Activated gamma-delta T cell treated with Interleukin-2 at 50 U/mL for 16 hours (primary cell): ENCODE measurements at regions not wholly inside any gene's neighbourhood (a gene's known extent, or its start where the extent isn't known, plus 50 kb on each side); places are given as distances from the start of the nearest gene placed in this dataset.
A peak's percentile ranks its signal among the peaks of the same experiment; 100 is the strongest.
"Not testable (repeated sequence)": the region's sequence is repeated elsewhere in the genome, so short reads cannot be mapped to it uniquely, and the experiment has no call there.

Experiments
- DNase-seq: peaks from one replicate; pipeline ENCODE4 v3.0.0-alpha.2; 2020

DNA sequence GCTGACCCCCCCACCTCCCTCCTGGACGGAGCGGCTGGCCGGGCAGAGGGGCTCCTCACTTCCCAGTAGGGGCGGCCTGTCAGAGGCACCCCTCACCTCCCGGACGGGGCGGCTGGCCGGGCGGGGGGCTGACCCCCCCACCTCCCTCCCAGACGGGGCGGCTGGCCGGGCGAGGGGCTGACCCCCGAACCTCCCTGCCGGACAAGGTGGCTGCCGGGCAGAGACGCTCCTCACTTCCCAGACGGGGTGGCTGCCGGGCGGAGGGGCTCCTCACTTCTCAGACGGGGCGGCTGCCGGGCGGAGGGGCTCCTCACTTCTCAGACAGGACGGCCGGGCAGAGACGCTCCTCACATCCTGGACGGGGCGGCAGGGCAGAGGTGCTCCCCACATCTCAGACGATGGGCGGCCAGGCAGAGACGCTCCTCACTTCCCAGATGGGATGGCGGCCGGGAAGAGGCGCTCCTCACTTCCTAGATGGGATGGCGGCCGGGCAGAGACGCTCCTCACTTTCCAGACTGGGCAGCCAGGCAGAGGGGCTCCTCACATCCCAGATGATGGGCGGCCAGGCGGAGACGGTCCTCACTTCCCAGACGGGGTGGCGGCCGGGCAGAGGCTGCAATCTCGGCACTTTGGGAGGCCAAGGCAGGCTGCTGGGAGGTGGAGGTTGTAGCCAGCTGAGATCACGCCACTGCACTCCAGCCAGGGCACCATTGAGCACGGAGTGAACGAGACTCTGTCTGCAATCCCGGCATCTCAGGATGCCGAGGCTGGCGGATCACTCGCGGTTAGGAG, 66.2 kb upstream of the PAPPA2 start:
- DNase-seq: not testable (repeated sequence)

DNA sequence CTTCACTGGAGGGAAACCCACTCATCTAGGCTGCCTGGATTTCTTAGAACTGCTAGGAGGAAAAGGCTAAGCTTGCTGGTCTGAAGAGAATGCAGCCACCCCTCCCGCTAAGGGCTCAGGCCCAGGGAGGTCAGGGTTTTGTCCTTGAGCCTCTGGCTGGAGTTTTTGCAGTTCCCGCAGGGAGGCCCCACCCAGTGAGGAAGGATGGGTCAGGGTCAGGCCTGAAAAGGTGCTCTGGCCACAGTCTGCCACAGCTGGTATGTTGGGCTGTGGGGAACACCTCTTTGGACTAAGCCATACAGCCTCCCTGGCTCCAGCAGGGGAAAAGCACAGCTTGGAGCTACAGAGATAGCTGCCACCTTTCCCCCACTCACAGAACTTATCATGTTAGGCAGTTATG, 71.4 kb upstream of the PAPPA2 start:
- no peak for DNase-seq

DNA sequence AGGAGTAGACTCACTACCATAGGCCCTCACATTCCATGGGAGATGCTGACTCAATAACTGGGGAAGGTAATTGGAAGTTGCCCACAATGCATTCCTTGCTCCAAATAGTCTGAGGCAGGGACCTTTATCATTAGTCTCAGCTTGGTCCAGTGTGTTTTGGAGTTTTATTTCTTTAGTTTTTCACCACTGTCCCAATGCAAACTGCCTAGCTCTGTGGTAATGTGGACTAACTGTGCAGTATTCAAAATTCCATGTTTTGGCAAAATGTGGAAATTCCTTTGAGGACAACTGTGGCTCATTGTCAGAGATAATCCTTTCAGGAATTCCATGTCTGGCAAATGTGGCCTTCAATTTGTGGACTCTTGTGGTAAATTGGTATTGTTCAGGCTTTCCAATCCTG, 78.1 kb upstream of the PAPPA2 start:
- DNase-seq: no peak

DNA sequence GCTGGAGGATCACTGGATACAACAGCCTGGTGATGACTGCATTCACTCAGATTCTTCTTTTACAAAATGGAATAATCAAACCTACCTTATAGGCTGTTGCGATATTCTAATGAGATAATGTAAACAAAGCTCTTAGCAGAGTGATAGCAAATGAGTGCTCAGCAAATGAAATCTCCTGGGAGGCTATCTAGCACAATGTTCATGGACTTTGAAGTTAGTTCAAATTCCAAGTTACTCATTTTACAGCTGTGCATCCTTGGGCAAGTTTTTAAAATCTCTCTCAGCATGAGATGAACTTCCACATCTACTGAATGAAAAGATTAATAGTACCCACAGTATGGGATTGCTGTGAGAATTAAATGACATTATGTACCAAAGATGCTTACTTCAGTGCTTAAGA, 80.8 kb upstream of the PAPPA2 start:
- DNase-seq: no peak

DNA sequence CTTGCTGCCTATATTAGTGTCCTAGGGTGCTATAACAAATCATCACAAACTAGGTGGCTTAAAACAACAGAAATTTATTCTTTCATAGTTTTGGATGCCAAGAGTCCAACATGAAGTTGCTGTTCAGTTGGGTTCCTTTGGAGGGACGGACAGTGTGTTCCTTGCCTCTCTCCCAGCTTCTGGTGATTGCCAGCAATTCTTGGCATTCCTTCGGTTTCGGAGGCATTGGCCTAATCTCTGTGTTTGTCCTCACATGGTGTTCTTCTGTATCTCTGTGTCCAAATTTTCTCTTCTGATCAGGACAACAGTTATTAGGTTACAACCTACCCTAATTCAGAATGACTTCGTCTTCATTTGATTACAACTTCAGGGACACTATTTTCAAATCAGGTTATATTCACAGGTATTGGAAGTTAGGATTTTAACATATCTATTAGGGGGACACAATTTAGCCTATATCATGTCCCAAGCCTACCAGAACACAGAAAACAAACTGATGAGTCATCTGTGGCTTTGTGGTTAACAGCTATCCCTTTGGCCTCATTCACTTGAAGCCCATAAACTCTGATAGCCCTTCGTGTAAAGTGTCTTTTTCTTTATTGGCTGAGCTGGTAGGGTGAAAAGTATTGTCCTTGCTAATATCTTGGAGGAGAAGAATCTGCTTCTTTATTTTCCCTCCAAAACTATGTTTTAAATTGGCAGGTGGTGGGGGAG, 83.2 kb upstream of the PAPPA2 start:
- DNase-seq: no peak

DNA sequence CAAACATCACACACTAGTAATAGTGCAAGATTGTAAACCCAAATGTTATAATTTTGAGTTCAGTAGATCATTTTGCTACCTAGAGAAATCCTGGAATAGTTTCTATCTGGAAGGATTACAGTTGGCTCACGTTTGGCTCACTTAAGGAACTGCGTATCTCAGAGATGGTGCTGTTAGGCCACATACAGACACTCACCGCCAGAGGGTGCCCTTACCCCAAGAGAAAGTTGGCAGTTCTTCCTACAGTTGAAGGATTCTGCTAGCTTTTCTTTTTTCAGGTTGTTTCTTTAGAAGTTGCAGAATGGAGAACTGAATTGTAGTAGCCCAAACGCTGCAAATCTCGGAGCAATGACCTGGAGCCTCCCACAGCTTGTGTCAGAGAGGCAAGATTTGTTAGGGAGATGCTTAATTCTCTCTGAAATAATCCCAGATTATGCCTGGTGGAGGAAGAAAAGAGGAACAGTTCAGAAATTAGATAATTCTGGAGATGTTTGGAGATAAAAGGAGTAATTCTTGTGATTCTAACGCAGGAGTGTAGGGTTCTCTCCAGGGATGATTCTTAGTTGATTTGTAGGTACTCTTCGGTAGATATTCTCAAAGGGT, 87.9 kb upstream of the PAPPA2 start:
- peak; percentile 17 for DNase-seq

DNA sequence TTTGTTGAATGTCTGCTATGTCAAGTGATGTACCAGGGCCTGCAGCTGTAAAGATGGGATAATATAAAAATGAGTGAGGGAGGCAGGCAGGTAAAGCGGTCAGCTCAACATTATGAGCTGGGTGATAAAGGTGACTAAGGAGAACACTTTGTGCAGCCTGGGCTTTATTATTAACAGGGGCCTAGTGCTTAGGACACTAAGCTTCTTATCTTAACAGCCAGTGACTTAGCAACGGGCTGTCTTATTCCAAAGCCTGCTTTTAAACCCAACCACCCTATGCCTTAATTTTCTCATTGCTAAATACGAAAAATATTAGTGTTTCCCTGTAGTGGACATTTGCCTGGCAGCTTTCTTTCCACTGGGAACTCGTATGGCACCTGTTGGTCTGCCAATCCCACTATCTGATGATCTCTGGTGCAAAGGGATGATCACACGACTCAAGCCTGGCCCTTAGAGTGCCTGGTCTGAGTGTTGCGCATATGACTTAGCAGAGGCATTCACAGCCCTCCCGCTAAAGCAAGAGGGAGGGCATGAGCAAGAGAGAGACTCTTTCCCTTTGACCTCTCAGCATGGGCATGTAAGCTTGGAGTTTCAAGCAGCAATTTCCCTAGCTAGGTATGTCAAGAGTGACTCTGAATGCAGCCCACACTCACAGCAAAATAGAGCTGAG, 98.6 kb upstream of the PAPPA2 start:
- no peak for DNase-seq

DNA sequence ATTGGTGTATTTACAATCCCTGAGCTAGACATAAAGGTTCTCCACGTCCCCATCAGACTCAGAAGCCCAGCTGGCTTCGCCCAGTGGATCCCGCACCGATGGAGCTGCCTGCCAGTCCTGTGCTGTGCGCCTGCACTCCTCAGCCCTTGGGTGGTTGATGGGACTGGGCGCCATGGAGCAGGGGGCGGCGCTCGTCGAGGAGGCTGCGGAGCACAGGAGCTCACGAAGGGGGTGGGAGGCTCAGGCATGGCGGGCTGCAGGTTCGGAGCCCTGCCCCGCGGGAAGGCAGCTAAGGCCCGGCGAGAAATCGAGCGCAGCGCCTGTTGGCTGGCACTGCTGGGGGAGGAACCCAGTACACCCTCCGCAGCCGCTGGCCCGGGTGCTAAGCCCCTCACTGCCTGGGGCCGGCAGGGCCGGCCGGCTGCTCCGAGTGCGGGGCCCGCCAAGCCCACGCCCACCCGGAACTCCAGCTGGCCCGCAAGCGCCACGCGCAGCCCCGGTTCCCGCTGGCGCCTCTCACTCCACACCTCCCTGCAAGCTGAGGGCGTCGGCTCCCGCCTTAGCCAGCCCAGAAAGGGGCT, 113.8 kb upstream of the PAPPA2 start:
- not testable (repeated sequence) for DNase-seq

DNA sequence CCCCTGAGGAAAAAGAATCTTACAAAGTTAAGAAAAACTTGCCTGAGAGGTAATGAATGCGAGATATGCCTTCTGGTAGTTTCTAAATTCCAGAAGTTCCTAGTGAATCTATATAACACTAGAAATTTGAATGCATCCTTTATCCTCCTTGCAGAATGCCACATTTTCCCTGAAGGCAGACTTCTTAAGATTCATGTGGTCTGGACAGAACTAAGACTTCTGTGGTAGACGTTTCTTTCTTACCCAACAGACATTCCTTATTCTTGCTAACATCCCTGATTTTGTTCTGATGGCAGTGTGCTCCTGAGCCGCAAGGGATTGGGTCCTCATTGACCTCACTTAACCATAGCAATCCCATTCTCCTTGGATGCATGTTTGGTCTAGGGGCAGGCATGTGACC, 121.3 kb upstream of the PAPPA2 start:
- no peak for DNase-seq

DNA sequence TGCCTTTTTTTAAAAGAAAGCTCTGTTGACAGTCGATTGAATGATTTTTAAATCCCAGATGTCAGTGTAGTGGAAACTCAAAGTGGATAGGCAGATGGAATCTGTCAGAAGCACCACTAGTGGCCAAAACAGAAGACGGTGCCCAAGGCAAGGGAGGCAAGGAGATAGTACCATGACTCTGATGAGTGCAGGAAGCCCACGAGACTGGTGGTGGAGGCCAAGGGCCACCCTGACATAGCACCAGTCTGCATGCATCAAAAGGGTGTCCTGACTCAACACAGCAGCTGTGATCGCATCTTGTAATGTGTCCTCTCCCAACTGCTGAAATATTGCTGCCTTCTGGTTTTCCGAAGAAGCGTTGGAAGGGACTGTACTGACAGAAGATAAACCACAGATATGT, 124.1 kb upstream of the PAPPA2 start:
- DNase-seq: no peak

DNA sequence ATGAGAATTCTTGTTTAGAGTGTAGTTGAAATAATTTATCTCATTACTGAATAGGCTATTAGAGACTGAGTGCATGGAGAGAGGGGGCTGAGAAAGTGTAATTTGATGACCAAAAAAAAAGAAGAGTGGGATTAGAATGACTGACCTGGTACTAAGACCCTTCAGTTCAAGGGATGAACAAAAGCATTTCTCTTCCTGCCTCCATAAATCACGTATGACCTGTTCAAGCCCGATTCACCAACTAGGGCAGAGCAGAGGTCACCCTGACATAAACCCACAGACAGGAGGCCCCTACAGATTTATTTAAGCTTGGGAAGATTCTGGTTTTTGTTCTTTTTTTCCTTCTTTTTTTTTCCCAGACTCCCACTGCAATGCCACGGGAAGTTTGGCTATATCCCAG, 123.7 kb upstream of the COP1 start:
- DNase-seq: no peak

DNA sequence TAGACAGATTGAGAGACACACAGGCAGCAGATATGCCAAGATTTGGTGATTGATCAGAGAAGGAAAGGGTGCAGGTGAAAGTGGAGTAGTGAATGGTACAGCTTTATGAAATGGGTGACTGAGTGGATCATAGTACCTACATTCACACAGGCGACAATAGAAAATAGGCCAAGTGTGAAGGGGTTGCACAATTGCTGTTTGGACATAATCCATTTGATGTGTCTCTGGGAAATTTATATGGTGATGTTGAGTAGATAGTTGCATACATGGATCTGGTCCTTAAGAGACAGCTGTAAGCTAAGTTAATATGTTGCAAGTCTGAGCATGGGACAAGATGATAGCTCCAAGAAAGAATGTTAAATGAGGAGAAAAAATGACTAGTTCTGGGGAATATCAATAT, 118.6 kb upstream of the COP1 start:
- DNase-seq: no peak

DNA sequence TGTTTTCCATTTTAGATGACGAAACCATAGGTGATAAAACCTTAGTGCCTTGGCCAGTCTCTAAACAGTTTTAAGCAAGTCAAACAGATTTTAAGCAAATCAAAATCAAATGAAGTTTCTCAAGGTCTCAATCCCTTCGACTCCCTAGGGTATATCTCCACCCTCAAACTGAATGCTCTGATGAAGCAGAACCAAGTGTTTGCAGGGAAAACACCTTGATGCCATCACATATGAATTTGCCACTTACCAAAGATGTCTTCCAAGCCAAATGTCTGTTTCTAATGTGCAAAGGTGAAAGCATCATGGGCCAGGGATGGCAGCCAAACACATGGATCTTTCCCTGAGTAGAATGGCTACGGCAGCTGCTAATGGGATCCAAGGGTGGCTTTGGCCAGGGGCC, 116.4 kb upstream of the COP1 start:
- no peak for DNase-seq

DNA sequence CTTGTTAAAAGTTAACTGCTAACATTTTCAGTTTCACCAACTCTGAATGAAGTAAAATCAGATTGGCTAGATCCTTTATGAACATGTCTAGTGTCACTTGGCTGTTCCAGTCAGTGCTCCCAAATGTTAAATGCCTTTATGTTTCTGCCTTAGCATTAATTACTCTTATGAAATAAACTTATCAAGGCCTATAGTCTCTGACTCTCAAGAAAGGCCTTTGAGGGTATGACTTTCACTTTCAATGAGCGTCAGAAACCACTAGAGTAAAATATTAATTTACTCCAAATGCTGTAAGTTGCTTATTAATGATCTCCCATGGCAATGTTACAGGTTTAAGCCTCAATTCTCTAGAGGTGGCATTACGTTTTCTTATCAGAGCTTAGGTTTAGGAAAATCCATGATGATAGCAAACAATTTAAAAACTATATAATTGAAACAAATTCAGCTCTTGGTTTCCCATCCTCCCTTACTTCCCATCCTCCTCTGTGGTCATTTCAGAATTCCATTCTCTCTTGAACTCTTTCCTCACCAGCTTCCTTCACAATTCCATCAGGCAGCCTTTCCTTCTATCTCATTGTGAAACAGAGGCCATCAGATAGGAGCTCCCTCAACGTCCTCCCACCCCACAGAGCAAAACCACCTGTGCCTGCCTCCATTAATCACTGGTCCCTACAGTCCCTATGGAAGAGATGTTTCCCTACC, 108.6 kb upstream of the COP1 start:
- no peak for DNase-seq

DNA sequence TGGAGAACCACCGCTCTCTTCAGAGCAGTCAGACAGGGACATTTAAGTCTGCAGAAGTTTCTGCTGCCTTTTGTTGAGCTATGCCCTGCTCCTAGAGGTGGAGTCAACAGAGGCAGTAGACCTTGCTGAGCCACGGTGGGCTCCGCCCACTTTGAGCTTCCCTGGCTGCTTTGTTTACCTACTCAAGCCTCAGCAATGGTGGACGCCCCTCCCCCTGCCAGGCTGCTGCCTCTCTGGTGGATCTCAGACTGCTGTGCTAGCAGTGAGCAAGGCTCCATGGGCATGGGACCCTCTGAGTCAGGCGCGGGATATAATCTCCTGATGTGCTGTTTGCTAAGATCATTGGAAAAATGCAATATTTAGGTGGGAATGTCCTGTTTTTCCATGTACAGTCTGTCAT, 89.5 kb upstream of the COP1 start:
- not testable (repeated sequence) for DNase-seq

DNA sequence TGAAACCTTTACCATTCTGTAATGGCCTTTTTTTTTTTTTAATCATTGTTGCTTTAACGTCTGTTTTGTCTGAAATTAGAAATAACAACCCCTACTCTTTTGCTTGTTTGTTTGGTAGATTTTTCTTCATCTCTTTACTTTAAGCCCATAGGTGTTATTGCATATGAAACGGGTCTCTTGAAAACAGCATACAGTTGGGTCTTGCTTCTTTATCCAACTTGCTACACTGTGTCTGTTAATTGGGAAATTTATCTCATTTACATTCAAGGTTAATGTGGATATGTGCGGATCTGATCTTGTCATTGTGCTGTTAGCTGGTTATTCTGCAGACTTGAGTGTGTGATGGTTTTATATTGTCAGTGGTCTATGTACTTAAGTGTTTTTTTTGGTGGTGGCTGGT, 78.9 kb upstream of the COP1 start:
- no peak for DNase-seq

DNA sequence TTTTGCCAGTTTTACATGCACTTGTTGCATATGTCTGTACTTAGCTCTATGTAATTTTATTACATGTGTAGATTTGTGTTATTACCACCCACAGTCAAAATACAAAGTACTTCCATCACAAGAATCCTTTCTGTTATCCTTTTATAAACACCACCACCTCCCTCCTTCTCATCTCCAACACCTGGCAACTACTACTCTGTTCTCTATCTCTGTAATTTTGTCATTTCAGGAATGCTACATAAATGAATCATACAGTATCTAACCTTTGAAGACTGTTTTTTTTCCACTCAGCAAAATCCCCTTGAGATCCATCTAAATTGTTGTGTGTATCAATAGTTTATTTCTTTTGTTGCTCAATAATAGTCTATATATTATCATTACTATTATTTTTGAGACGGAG, 64.5 kb upstream of the COP1 start:
- no peak for DNase-seq
